Fibroblast of pulmonary artery (primary cell): ENCODE measurements at regions not wholly inside any gene's neighbourhood (a gene's known extent, or its start where the extent isn't known, plus 50 kb on each side); places are given as distances from the start of the nearest gene placed in this dataset.

ENCODE experiments used
- DNase-seq: peaks from one replicate; pipeline ENCODE4 v3.0.0-alpha.2; 2010; ENCODE audit warnings: low read depth
- H3K4me3 ChIP-seq: replicated peaks from 2 replicates; pipeline ENCODE4 v1.5.1; 2011; ENCODE audit warnings: low read depth, mild to moderate bottlenecking, control low read depth, low read length, moderate library complexity
- TF ChIP-seq, protein P1 (sequence below): IDR thresholded peaks from 2 replicates; pipeline ENCODE4 v1.5.1; 2011; ENCODE audit warnings: mild to moderate bottlenecking, control low read depth, low read length, inconsistent platforms; ENCODE audit errors: missing control alignments

- H3K4me3 ChIP-seq, result no peak overlapping the region
- DNase-seq, result no peak
- TF ChIP-seq, protein P1, sequence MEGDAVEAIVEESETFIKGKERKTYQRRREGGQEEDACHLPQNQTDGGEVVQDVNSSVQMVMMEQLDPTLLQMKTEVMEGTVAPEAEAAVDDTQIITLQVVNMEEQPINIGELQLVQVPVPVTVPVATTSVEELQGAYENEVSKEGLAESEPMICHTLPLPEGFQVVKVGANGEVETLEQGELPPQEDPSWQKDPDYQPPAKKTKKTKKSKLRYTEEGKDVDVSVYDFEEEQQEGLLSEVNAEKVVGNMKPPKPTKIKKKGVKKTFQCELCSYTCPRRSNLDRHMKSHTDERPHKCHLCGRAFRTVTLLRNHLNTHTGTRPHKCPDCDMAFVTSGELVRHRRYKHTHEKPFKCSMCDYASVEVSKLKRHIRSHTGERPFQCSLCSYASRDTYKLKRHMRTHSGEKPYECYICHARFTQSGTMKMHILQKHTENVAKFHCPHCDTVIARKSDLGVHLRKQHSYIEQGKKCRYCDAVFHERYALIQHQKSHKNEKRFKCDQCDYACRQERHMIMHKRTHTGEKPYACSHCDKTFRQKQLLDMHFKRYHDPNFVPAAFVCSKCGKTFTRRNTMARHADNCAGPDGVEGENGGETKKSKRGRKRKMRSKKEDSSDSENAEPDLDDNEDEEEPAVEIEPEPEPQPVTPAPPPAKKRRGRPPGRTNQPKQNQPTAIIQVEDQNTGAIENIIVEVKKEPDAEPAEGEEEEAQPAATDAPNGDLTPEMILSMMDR, result no peak
Observed at GRCh38 chr5:60446917-60447316, 253.0 kb downstream of the DEPDC1B start.

DNA sequence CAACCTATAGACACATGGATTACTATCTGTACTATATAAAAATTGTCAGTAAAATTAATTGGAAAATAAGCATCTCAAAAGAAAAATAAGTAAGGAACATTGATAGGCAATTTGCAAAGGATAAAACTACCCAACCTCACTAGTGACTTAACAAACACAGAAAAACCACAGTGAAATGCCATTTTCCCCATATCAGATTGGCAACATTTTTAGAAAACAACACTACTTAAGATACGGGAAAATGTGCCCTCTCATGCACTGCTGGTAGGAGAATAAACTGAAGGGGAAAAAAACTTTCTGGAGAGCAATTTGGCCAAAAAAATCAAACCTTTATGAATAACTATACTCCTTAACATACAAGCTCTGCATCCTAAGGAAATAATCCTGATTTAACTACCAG is 254.0 kb downstream of the DEPDC1B start:
- no peak overlapping the region for H3K4me3 ChIP-seq
- TF ChIP-seq, protein P1, result no peak
- DNase-seq, result no peak

- TF ChIP-seq, protein P1, result no peak
Observed at GRCh38 chr5:60445427-60445826, 254.5 kb downstream of the DEPDC1B start.

GRCh38 chr5:60444661-60445360 is 255.2 kb downstream of the DEPDC1B start:
- TF ChIP-seq, protein P1, result no peak
- DNase-seq, result no peak
- no peak overlapping the region for H3K4me3 ChIP-seq

More at GRCh38 chr5:60445427-60445826, 254.5 kb downstream of the DEPDC1B start:
- DNase-seq, result no peak
- H3K4me3 ChIP-seq, result no peak overlapping the region

DNA sequence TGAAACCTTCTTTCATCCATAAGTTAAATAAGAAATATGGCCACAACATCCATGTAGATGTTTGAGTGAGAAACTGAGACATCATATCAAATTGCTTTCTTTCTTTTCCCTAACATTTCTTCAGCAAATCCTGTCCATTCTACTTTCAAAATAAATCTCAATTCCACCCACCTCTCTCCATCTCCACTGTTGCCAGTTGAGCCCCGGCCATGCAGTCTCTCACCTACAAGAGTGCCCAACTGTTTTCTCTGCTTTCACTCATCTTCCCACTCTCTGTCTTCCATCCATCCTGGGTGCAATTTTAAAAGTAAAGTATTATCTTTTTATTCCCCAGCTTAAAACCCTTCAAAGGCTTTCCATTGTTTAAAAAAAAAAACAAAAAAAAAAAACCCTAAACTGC is 260.4 kb downstream of the DEPDC1B start:
- DNase-seq, result no peak
- H3K4me3 ChIP-seq, result no peak overlapping the region
- TF ChIP-seq, protein P1, result no peak

- TF ChIP-seq, protein P1, result no peak
- H3K4me3 ChIP-seq, result no peak overlapping the region
- no peak for DNase-seq
Observed at GRCh38 chr5:60437308-60437707, 262.7 kb downstream of the DEPDC1B start.

- no peak for DNase-seq
- TF ChIP-seq, protein P1, result no peak
- H3K4me3 ChIP-seq, result no peak overlapping the region
Observed at GRCh38 chr5:60436518-60436917, 263.4 kb downstream of the DEPDC1B start.
